ENCODE measurements at regions not wholly inside any gene's neighbourhood (a gene's known extent, or its start where the extent isn't known, plus 50 kb on each side); places are given as distances from the start of the nearest gene placed in this dataset.
A peak's percentile ranks its signal among the peaks of the same experiment; 100 is the strongest.
"Not testable (repeated sequence)": the region's sequence is repeated elsewhere in the genome, so short reads cannot be mapped to it uniquely, and the experiment has no call there.

- peaks cover 0 to 4% of the 10 kb centered on the region in 2 donors for H3K4me1 ChIP-seq (ENCODE audit: control insufficient read depth in 2 of 2, insufficient read depth in 1 of 2, low read depth in 1 of 2, low read length in 2 of 2)
- H3K9me3 ChIP-seq (replicated peaks in 1 of 2; ENCODE audit: control insufficient read depth in 2 of 2, insufficient read depth in 1 of 2, low read depth in 1 of 2, low read length in 2 of 2) = peaks cover 0 to 5% of the 10 kb centered on the region in 2 donors
Measured at GRCh38 chr1:64348270-64348960, 121.5 kb upstream of the CACHD1 start.

GRCh38 chr1:64348961-64349648, 120.8 kb upstream of the CACHD1 start:
- H3K14ac ChIP-seq (ENCODE audit: low read length) = peak overlapping the region; percentile 71
- peak overlapping the region; percentile 63 for H2BK12ac ChIP-seq (ENCODE audit: low read length)
- no peak overlapping the region for H2AFZ ChIP-seq (ENCODE audit: low read length)
- H4K91ac ChIP-seq (ENCODE audit: low read depth, low read length, poor library complexity) = peak overlapping the region; percentile 99
- H3K36me3 ChIP-seq (replicated peaks in 1 of 2; ENCODE audit: control insufficient read depth in 2 of 2, insufficient read depth in 2 of 2, low read length in 2 of 2) = no peaks in the 10 kb centered on the region
- 100% methylated on average over 3 of the region's 6 CpGs; no CpG with 5 or more reads in 1 of the 2 donors for WGBS, 2 donors (ENCODE audit: extremely low coverage in 2 of 2, insufficient read length in 2 of 2, insufficient replicate concordance in 1 of 2)
- peaks cover 0 to 4% of the 10 kb centered on the region in 2 donors for H3K4me1 ChIP-seq (ENCODE audit: control insufficient read depth in 2 of 2, insufficient read depth in 1 of 2, low read depth in 1 of 2, low read length in 2 of 2)
- no peak overlapping the region for H3K27ac ChIP-seq (replicated peaks; ENCODE audit: low read length)
- H4K8ac ChIP-seq (ENCODE audit: low read depth, low read length) = peak overlapping the region; percentile 82
- H2AK5ac ChIP-seq (ENCODE audit: low read depth, low read length) = no peak overlapping the region
- H3K79me1 ChIP-seq (ENCODE audit: low read depth, low read length) = peaks cover 4% of the 10 kb centered on the region
- peaks cover 0 to 3% (median 0%) of the 10 kb centered on the region in 3 experiments for H3K27me3 ChIP-seq (ENCODE audit: control insufficient read depth in 3 of 3, insufficient read depth in 3 of 3, low read depth in 1 of 3, low read length in 3 of 3)
- H3K18ac ChIP-seq (ENCODE audit: low read length) = peak overlapping the region; percentile 17
- no peak overlapping the region for H2BK120ac ChIP-seq (ENCODE audit: low read depth, low read length)
- no peak overlapping the region for H3K4me2 ChIP-seq (ENCODE audit: insufficient read depth, low read length, poor library complexity, severe bottlenecking)
- peak overlapping the region; percentile 97 for H3K23ac ChIP-seq (ENCODE audit: low read depth, low read length, poor library complexity)
- no peak overlapping the region for H2BK5ac ChIP-seq (ENCODE audit: low read length)
- no peak for DNase-seq (ENCODE audit: low spot score)
- H2BK15ac ChIP-seq (ENCODE audit: low read length) = no peak overlapping the region
- H3K9me3 ChIP-seq (replicated peaks in 1 of 2; ENCODE audit: control insufficient read depth in 2 of 2, insufficient read depth in 1 of 2, low read depth in 1 of 2, low read length in 2 of 2) = peaks cover 0 to 5% of the 10 kb centered on the region in 2 donors
- peak overlapping the region in 1 of 2 donors; percentile 72 for H3K4me3 ChIP-seq (ENCODE audit: low read length in 2 of 2)
- peak overlapping the region; percentile 78 for H3K4ac ChIP-seq (ENCODE audit: low read length)
- H3K9ac ChIP-seq (ENCODE audit: low read depth, low read length, poor library complexity) = peak overlapping the region; percentile 66

More at GRCh38 chr1:64348270-64348960, 121.5 kb upstream of the CACHD1 start:
- peaks cover 4% of the 10 kb centered on the region for H3K79me1 ChIP-seq (ENCODE audit: low read depth, low read length)
- H3K27me3 ChIP-seq (ENCODE audit: control insufficient read depth in 3 of 3, insufficient read depth in 3 of 3, low read depth in 1 of 3, low read length in 3 of 3) = peaks cover 0 to 3% (median 0%) of the 10 kb centered on the region in 3 experiments
- peak overlapping the region; percentile 97 for H3K23ac ChIP-seq (ENCODE audit: low read depth, low read length, poor library complexity)
- no CpG with 5 or more reads among the region's 4 CpGs for WGBS, 2 donors (ENCODE audit: extremely low coverage in 2 of 2, insufficient read length in 2 of 2, insufficient replicate concordance in 1 of 2)
- no peak overlapping the region for H2AFZ ChIP-seq (ENCODE audit: low read length)
- H4K8ac ChIP-seq (ENCODE audit: low read depth, low read length) = no peak overlapping the region
- no peak overlapping the region for H3K18ac ChIP-seq (ENCODE audit: low read length)
- no peaks in the 10 kb centered on the region for H3K36me3 ChIP-seq (replicated peaks in 1 of 2; ENCODE audit: control insufficient read depth in 2 of 2, insufficient read depth in 2 of 2, low read length in 2 of 2)
- no peak overlapping the region for H2AK5ac ChIP-seq (ENCODE audit: low read depth, low read length)
- H3K4me2 ChIP-seq (ENCODE audit: insufficient read depth, low read length, poor library complexity, severe bottlenecking) = no peak overlapping the region
- H3K27ac ChIP-seq (replicated peaks; ENCODE audit: low read length) = no peak overlapping the region
- H3K14ac ChIP-seq (ENCODE audit: low read length) = no peak overlapping the region
- H2BK120ac ChIP-seq (ENCODE audit: low read depth, low read length) = no peak overlapping the region
- no peak for DNase-seq (ENCODE audit: low spot score)
- no peak overlapping the region for H2BK12ac ChIP-seq (ENCODE audit: low read length)
- no peak overlapping the region for H2BK5ac ChIP-seq (ENCODE audit: low read length)
- H4K91ac ChIP-seq (ENCODE audit: low read depth, low read length, poor library complexity) = no peak overlapping the region
- H2BK15ac ChIP-seq (ENCODE audit: low read length) = no peak overlapping the region
- H3K4ac ChIP-seq (ENCODE audit: low read length) = no peak overlapping the region
- H3K9ac ChIP-seq (ENCODE audit: low read depth, low read length, poor library complexity) = peak overlapping the region; percentile 66
- no peak overlapping the region for H3K4me3 ChIP-seq (ENCODE audit: low read length in 2 of 2)

GRCh38 chr1:64355534-64355933, 114.4 kb upstream of the CACHD1 start:
- not testable (repeated sequence) for H3K4me3 ChIP-seq (ENCODE audit: low read length in 2 of 2); H3K9me3 ChIP-seq (replicated peaks in 1 of 2; ENCODE audit: control insufficient read depth in 2 of 2, insufficient read depth in 1 of 2, low read depth in 1 of 2, low read length in 2 of 2)

GRCh38 chr1:64356636-64357256, 113.2 kb upstream of the CACHD1 start:
- Histone ChIP-seq H3K79me1 (ENCODE audit: low read depth, low read length) (no peaks in the 10 kb centered on the region), H4K8ac (ENCODE audit: low read depth, low read length) (no peak overlapping the region), H3K4me2 (ENCODE audit: insufficient read depth, low read length, poor library complexity, severe bottlenecking) (no peak overlapping the region)

More at GRCh38 chr1:64355534-64355933, 114.4 kb upstream of the CACHD1 start:
- not testable (repeated sequence) for H2AFZ ChIP-seq (ENCODE audit: low read length); H4K8ac ChIP-seq (ENCODE audit: low read depth, low read length); H3K4me2 ChIP-seq (ENCODE audit: insufficient read depth, low read length, poor library complexity, severe bottlenecking); H3K4ac ChIP-seq (ENCODE audit: low read length); H3K79me1 ChIP-seq (ENCODE audit: low read depth, low read length); H4K91ac ChIP-seq (ENCODE audit: low read depth, low read length, poor library complexity); H3K23ac ChIP-seq (ENCODE audit: low read depth, low read length, poor library complexity); H3K4me1 ChIP-seq (ENCODE audit: control insufficient read depth in 2 of 2, insufficient read depth in 1 of 2, low read depth in 1 of 2, low read length in 2 of 2); H3K14ac ChIP-seq (ENCODE audit: low read length); H2BK15ac ChIP-seq (ENCODE audit: low read length); H3K18ac ChIP-seq (ENCODE audit: low read length); H2AK5ac ChIP-seq (ENCODE audit: low read depth, low read length); H2BK120ac ChIP-seq (ENCODE audit: low read depth, low read length); DNase-seq (ENCODE audit: low spot score); H3K36me3 ChIP-seq (replicated peaks in 1 of 2; ENCODE audit: control insufficient read depth in 2 of 2, insufficient read depth in 2 of 2, low read length in 2 of 2); H3K9ac ChIP-seq (ENCODE audit: low read depth, low read length, poor library complexity); H2BK12ac ChIP-seq (ENCODE audit: low read length); H2BK5ac ChIP-seq (ENCODE audit: low read length); H3K27ac ChIP-seq (replicated peaks; ENCODE audit: low read length)
- no CpG with 5 or more reads among the region's 2 CpGs for WGBS, 2 donors (ENCODE audit: extremely low coverage in 2 of 2, insufficient read length in 2 of 2, insufficient replicate concordance in 1 of 2)
- peaks cover 0 to 25% (median 0%) of the 10 kb centered on the region in 3 experiments for H3K27me3 ChIP-seq (ENCODE audit: control insufficient read depth in 3 of 3, insufficient read depth in 3 of 3, low read depth in 1 of 3, low read length in 3 of 3)

More at GRCh38 chr1:64356636-64357256, 113.2 kb upstream of the CACHD1 start:
- Histone ChIP-seq H3K18ac (ENCODE audit: low read length) (peak overlapping the region; percentile 72), H3K14ac (ENCODE audit: low read length) (no peak overlapping the region), H2BK120ac (ENCODE audit: low read depth, low read length) (no peak overlapping the region), H3K4me3 (ENCODE audit: low read length in 2 of 2) (no peak overlapping the region), H4K91ac (ENCODE audit: low read depth, low read length, poor library complexity) (no peak overlapping the region), H2AFZ (ENCODE audit: low read length) (no peak overlapping the region), H3K4ac (ENCODE audit: low read length) (no peak overlapping the region), H2AK5ac (ENCODE audit: low read depth, low read length) (no peak overlapping the region), H3K27ac (replicated peaks; ENCODE audit: low read length) (no peak overlapping the region), H3K27me3 (ENCODE audit: control insufficient read depth in 3 of 3, insufficient read depth in 3 of 3, low read depth in 1 of 3, low read length in 3 of 3) (peaks cover 0 to 25% (median 0%) of the 10 kb centered on the region in 3 experiments), H3K4me1 (ENCODE audit: control insufficient read depth in 2 of 2, insufficient read depth in 1 of 2, low read depth in 1 of 2, low read length in 2 of 2) (peaks cover 0 to 1% of the 10 kb centered on the region in 2 donors), H2BK15ac (ENCODE audit: low read length) (peak overlapping the region; percentile 10), H3K9ac (ENCODE audit: low read depth, low read length, poor library complexity) (no peak overlapping the region), H2BK12ac (ENCODE audit: low read length) (no peak overlapping the region), H3K36me3 (replicated peaks in 1 of 2; ENCODE audit: control insufficient read depth in 2 of 2, insufficient read depth in 2 of 2, low read length in 2 of 2) (no peaks in the 10 kb centered on the region), H3K23ac (ENCODE audit: low read depth, low read length, poor library complexity) (no peak overlapping the region), H2BK5ac (ENCODE audit: low read length) (no peak overlapping the region), H3K9me3 (replicated peaks in 1 of 2; ENCODE audit: control insufficient read depth in 2 of 2, insufficient read depth in 1 of 2, low read depth in 1 of 2, low read length in 2 of 2) (no peaks in the 10 kb centered on the region)
- WGBS, 2 donors (ENCODE audit: extremely low coverage in 2 of 2, insufficient read length in 2 of 2, insufficient replicate concordance in 1 of 2) = no CpG with 5 or more reads among the region's 15 CpGs
- no peak for DNase-seq (ENCODE audit: low spot score)
